Frontal cortex (tissue), 3 donors: ENCODE measurements at regions not wholly inside any gene's neighbourhood (a gene's known extent, or its start where the extent isn't known, plus 50 kb on each side); places are given as distances from the start of the nearest gene placed in this dataset.

ENCODE experiments used
- DNase-seq, 2 donors: peaks; one replicate each; pipeline ENCODE4 v3.0.0; 2012; ENCODE audit warnings: low spot score in 2 of 2
- FAIRE-seq: peaks from 2 replicates; lab custom pipeline; 2012; peaks lifted over from hg19 to GRCh38; lab: Jason Lieb, UNC
- donor health status: control.
- donor health status: control.
- donor health status: control.

DNA sequence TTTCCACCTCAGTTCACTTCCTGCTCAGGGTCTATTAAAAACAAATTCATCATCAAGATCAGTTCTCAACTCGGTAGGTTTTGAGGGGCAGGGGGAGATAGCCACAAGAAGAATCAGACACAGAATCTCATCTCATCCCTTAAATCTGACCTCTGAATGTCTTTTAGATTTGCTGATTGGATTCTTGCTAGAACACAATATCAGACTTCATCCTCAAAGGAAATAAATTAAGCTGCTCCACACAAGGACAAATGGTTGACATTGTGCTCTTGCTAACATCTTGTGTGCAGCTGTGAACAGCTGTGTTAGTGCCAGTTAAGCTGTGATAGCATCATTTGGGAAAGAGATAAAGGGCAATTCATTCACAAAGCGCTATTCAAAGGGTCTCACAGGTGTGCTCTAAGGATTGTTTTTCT lies 184.0 kb upstream of the ADAMTS9 start:
- DNase-seq, result no peak
- FAIRE-seq, result no peak

DNA sequence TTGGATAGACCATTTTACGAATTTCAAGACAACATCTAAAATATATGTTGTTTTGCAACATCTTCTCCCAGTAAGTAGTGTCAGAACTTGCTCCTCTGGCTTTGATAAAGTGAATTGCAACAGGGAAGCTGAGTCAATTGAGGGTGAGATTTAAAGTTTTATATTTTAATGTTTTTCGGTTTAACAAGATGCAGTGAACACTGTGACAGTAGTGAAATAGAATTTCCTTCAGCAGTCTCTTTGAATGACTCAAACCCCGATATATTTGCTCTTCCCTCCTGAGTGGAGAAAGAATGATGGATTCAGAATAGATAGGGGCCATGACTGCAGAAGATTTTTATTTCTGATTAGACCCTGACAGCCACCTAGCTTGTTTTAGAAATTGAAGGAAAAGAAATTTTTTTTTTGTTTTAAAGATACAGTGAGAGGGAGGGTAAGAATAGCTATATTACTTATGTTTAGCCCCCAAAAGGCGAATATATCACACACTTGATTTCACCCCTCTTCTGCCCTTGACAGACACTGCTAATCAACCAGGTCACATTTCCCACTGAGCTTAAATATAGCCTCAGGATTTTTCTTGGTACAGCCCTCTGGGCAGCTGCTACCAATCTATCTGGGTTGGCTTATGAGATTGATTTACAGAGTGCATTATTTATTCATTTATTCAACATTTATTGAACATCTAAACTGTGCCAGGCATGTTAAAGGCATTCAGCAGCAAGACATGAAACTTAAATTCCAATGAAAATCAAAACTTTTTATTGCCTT lies 183.3 kb upstream of the ADAMTS9 start:
- no peak for FAIRE-seq

DNA sequence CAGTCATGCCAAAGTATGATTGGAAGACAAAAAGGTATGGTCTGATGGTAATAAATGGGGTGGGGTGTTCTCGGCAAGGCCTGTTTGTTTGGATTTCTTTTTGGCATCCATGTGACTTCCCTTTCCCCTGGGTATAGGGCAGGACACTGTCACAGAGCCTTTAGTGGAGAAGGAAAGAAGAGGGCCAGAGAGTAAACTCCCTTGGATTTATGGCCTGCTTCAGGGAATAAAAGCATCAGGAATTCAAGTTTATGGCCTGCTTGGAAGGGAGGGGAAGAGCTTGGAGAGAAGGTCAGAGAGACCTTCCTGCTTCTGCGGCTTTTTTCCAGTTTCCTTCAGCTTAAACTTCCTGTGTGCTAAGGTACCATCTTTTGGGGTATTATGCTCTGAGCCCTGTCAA lies 179.4 kb upstream of the ADAMTS9 start:
- no peak for FAIRE-seq
- DNase-seq, result no peak

More for the DNA sequence above, 183.3 kb upstream of the ADAMTS9 start:
- DNase-seq, result no peak

DNA sequence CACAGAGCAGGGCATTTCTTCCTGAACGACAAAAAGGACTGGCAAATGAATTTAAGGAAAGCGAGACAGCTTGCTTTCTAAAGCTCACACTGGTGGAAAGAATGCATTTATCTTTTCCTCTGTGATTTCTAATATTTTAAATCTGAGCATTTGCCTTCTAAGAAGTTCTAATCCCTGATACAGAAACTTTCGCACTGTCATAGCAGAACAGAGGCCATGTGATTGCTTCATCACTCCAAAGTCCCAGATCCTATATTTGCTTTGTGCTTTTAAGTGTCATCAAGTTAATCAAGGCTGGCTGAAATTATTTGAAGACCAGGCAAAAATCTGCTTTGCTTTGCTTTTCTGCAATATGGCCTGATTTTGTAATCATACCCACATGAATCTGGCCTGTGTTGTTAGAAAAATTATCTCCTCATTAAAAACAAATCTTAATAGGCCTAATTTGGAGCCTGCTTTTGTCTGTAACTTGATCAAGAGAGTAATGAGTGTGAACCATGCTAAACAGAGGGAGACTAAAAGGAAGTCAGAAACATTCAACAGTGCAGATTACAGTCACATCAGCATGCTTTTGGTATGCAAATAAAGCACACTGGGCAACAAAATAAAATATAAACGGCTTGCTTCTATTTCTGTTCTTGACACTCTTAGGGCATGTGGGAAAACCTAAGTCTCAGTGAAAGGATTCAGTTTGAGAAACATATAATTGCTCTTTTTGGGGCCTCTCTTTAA lies 178.2 kb upstream of the ADAMTS9 start:
- FAIRE-seq (no peak), DNase-seq (no peak)

DNA sequence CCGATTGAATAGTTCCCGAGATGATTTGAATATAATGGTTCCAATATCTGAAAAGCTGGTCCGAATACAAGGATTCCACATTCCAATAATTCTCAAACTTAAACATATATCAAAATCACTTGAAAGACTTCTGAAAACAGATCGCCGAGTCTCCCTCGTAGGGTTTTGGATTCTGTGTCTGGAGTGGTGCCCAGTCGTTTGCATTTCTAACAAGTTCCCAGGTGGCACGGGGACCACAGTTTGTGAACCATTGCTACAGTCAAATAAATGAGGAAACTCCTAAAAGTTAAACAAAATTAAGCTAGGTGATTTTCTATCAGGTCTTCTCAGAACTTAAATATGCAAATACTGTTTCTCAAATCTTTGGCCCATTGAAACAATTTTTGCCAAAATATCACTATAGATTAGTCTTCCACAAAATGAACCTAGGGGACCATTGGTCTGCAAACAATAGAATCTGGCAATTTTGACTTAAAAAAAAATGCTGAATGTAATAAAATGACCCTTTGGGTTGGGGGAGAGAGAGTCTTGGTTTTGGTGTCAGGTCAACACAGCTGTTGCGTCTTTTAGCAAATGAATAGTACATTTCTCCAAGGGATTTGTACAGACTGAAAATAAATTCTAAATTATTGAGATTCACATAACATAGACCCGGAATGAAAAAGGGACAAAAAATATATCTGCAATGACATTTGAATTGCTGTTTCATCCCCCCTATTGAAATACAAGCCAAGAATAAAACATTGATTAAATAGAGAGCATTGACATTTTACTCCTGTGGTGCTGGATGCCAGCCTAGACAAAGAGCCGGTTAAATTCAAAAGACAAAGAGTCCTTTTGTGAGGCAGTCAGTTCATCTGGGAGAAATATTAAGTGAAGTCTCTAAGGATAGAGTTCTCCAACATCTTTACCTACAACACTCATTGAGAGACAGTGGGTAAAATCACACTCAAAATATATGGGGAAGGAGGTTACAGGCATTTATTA lies 175.7 kb upstream of the ADAMTS9 start:
- FAIRE-seq (no peak), DNase-seq (no peak)

DNA sequence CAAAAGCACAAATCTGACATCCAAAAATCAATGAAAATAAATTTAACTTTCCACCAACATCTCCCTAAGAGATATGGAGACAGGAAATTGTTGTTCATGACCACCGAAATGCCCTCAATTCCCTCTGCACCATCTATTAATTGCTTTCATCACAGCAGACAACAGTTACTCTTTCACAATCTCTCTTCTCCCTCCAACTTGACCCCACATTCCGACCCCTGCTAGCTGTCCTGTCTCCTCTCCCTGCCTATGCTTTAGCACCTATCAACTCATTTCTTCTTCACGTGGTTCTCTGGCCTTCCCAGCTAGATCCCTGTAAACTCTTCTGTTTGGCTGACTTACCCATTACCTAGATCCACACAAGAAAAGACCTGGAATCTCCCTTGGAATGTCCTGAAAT lies 173.9 kb upstream of the ADAMTS9 start:
- FAIRE-seq (no peak), DNase-seq (no peak)

DNA sequence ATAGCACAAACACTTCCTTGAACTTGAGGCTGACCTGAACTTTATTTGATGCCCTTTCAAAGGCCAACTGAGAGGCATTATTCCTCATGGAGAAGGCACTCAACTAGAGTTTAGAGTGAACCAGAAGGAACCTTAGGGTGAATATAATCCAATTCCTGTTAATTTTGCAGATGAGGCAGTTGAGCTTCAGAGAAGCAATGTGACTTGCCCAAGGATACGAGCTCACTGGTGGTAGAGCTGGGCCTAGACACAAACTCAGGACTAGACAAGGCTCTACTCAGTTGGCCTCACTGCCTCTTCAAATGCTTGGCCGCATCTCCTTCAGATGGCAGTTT lies 172.7 kb upstream of the ADAMTS9 start:
- FAIRE-seq (no peak), DNase-seq (no peak)

DNA sequence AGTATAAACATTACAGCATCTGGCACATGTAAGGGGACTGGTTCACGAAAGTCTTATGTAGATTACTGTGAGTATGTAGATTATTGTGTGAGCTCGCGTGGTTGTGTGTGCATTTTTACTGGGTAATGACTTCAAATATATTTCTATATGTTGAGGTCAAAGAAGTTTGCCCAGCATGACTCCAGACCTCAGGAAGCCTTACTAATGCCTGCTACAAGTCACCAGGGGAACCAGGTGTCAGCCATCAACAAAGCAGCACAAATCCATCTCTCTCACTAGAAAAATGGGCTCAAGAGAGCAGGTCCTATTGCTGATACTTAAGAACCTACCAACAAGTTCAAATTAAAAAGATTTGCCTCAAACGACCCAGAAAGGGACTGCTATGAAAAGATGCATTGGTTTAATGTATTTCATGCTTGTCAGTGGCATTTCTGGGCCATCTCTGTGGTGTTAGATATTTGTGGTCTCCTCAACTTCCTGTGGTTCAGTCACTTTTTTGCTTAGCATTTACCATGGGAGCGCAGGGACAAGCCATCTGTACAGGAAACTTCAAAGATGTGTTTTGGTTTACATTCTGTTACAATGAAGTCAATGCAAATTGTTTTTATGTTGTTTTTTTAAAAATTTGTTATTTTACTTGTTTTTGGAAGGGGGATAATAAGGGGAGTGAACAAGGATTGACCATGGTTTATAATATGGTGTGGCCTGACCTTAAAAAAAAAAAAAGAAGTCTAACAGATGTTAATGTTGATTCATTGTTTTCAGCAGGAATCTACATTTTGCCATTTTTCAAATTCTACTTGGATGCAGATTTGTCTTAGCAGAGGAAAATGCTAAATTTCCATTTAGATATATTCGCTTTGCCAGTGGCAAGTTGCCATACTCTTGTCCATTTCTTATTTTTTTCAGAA lies 172.1 kb upstream of the ADAMTS9 start:
- DNase-seq, result no peak
- no peak for FAIRE-seq

DNA sequence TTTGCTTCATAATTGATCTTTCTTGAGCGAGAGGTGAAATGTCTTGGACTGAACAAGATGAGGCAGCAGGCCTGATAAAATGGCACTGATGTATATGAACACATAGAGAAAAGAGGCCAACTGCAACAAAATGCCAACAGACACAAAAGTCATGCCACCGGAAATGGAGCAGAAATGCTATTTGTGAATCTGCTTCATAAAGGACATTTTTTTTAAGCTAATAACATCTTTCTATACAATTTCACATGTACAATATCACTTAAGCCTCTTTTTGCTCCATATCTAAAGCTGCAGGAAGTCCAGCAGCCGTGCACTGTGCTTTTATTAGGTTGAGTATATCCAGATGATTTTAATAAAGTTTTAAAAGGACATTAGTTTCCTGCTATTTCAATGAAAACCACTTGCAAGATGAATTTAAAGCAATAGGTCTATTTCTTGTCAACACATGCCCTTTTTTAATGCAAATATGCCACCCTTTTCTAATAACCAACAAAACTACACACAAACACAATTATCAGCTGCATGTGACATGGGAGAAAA lies 169.2 kb upstream of the ADAMTS9 start:
- FAIRE-seq (no peak), DNase-seq (no peak)

DNA sequence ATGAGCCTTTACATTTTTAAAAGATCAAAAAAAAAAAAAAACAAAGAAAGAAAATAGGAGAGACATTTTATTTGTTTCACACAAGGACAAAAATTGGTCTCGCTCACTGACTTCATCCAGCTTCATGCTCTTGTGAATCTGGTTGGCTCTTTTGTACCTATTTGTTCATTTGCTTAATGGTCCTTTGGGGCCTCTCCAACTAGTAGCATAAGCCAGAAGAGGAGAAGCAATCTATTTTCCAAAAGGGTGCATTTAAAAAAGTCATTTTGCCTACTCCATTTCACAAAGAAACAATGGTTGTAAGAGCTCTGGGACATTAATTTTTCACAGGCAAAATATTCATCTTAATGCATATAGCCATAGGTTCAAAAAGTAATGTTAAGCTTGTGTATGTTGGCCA lies 168.3 kb upstream of the ADAMTS9 start:
- no peak for FAIRE-seq
- DNase-seq, result no peak

DNA sequence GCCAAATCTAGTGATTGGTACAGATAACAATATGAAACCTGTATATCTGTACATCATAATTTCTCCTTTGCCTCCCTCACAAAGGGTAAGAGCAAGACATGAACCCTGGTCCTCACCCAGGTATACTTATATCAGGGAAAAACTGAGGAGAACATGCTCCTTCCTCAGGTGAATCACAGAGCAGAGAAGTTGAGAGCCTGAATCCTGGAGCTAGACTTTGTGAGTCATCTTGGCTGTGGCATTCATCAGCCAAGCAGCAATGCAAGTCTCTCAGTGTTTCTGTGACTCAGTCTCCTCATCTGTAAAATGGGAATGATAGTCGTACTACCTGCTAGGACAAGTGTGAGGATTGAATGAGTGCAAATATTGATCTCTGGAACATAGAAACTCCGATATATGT lies 165.7 kb upstream of the ADAMTS9 start:
- no peak for FAIRE-seq
- DNase-seq, result no peak

DNA sequence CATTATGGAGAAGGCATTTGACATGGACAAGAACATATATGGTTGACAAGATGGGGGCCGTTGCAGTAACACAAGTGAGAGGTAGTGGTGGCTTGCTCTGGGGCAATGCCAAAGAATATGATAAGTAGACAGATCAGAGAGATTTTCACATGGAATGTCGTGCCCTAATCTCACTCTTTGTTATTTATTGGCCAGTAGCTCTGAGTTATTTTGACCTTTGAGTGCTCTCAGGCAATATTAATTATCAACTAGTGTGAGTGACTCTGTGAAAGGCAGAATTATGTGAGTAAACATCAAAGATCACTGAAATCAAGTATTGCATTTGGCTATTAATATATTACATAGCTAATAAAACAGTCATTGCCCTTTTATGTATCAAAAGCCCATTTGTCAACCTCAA lies 164.9 kb upstream of the ADAMTS9 start:
- DNase-seq (no peak), FAIRE-seq (no peak)

DNA sequence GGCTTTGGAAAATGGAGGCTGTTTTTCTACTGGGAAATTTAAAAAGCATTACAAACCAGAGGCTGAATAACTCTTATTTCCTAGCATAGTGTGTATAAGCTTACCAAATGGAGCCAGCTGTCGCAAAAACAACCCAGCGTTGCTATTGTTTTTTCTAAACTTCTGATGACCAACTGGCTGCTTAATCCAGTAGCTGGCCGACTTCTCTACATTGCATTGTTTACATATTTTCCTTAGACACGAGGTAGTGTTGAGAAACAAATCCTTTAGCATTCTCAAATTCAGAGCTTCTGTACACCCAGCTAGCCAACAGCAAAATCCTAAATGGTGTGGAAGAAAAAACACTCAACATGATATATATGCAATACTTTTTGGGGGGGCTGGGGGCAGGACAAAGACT lies 161.0 kb upstream of the ADAMTS9 start:
- FAIRE-seq, result no peak
- DNase-seq, result no peak

DNA sequence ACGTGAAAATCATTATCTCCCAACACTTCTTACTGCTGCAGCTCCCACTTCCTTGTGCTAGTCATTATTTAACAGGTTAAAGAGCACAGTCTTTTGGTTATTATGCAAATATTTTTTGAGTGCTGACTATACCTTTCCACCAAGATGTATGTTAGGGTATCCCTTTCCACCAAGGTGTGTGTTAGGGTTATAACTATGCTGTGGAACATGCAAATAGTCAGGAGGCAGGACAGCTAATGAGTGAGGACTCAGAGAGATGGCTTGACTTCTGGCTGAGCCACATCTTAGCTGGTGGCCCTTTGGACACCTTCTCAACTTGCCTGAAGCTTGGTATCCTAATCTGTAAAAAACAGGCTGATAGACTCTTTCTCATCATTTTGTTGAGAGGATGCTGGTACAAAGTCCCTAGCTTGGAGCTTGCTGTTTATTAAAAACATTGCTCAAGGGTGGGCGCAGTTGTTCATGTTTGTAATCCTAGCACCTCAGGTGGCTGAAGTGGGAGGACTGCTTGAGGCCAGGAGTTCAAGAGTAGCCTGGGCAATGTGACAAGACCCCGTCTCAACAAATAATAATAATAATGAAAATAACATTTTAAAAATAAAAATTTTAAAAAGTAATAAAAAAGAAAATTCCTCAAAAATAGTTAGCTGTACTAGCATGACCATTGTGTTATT lies 160.5 kb upstream of the ADAMTS9 start:
- FAIRE-seq, result no peak
- DNase-seq, result no peak

DNA sequence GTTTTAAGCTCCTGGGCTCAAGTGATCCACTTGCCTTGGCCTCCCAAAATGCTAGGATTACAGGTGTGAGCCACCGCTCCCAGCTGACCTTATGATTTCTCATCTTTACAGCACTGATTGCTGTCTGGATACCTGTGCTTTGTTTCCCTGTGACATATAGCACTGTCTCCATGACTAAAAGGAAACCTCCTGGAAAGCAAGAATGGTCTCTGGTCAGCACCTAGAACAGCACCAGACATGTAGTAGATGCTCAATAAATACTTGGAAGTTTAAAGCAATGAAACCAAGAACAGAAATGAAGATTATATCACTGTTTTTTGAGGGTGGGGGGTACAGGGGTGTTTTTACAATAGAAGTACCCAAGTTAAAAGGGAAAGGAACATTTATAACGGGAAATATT lies 156.8 kb upstream of the ADAMTS9 start:
- FAIRE-seq (no peak), DNase-seq (no peak)

DNA sequence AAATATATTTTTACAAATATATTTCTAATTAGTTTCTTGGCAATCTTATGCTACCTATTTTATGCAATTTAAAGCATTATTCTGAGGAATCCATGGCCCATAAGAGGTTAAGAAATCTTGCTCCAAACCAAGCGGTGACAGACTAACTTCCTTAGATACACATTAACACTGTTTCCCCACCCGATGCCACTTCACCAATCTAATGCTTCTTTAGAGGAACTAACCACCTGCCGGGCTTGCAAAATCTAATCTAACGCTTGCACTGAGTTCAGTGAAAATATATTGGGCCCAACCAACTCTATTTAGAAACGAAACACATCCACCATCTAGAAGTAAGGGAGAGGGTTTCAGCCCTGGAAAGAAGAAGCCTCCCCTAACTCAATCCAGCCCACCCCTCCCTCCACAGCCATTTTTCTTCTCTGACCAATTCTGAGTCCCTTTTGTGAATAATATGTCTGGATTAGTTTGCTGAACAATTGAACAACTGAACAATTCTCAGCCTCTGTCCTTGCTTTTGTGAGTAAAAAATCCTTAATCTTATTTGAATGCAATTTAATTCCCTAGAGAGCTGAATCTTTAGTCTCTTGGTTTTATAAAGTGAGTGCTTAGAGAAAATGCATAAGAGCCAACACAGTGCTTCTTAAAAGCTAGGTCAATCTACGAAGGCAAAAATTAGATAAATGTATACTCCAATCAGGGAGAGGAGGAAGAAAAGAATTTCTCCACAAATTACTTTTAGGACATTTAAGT lies 150.4 kb upstream of the ADAMTS9 start:
- no peak for DNase-seq
- FAIRE-seq, result no peak

DNA sequence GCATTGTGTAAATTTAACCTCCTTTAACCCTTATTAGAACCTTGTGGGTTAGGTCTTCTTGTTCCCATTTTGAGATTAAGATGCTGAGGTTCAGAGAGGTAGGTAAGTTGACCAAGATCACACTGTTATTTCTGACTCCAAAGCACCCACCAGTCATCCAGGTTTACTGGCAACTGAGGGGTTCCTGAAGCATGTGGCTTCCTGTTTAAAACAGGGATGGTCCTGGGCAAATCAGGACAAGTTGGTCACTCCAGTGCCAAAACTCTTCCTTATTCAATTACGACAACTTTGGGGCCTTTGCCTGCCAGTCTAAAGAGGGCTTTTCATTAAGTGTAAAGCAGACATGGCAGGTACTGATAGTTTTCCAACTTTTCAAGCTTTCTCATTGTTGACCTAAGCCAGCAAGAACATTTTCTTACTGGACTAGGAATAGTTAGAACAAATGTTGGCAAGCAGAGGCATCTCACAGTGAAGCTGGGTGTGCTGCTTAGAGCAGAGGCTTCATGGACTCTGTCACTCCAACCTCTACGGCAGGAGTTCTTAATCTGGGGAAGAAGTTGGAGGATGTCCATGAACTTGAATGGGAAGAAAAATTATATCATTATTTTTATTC lies 149.4 kb upstream of the ADAMTS9 start:
- no peak for FAIRE-seq

DNA sequence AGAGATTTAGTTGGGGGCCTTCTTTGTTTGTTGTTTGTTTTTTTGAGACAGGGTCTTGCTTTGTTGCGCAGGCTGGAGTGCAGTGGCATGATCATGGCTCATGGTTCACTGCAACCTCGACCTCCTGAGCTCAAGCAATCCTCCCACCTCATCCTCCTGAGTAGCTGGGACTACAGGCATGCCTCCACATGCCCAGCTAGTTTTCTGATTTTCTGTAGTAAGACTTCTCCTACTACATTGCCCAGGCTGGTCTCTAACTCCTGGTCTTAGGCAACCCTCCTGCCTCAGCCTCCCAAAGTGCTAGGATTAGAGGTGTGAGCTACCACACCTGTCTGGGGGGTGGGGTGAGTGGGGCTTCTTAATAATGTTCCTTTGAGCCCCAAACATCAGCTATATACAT lies 148.3 kb upstream of the ADAMTS9 start:
- FAIRE-seq (no peak), DNase-seq (no peak)

More for the DNA sequence above, 149.4 kb upstream of the ADAMTS9 start:
- DNase-seq, result no peak
